ENCODE measurements at regions not wholly inside any gene's neighbourhood (a gene's known extent, or its start where the extent isn't known, plus 50 kb on each side); places are given as distances from the start of the nearest gene placed in this dataset.

- H2AFZ ChIP-seq (ENCODE audit: low read depth): no peak overlapping the region
- H3K79me2 ChIP-seq (ENCODE audit: insufficient read depth, low read depth): no peaks in the 10 kb centered on the region
- H3K4me3 ChIP-seq (IDR thresholded peaks at IDR 0.05; ENCODE audit: insufficient read depth, low read depth, low read length): no peak overlapping the region
- H3K9ac ChIP-seq: no peak overlapping the region
- H3K27me3 ChIP-seq (ENCODE audit: insufficient read depth, low read depth): no peaks in the 10 kb centered on the region
- no peak for TF ChIP-seq CTCF (conservative IDR thresholded peaks at IDR 0.05; ENCODE audit: low read depth, low read length)
- no peaks in the 10 kb centered on the region for H3K36me3 ChIP-seq (ENCODE audit: insufficient read depth)
- no peak overlapping the region for H3K4me2 ChIP-seq
- no peaks in the 10 kb centered on the region for H4K20me1 ChIP-seq (ENCODE audit: insufficient read depth)
- H3K4me1 ChIP-seq (ENCODE audit: low read depth, poor library complexity, severe bottlenecking): no peaks in the 10 kb centered on the region
- no peak overlapping the region for H3K27ac ChIP-seq
Observed at GRCh38 chr7:54360075-54360840, 181.9 kb upstream of the VSTM2A start.

- Histone ChIP-seq H2AFZ (ENCODE audit: low read depth) (no peak overlapping the region), H4K20me1 (ENCODE audit: insufficient read depth) (no peaks in the 10 kb centered on the region)
Observed at GRCh38 chr7:54390565-54390964, 151.6 kb upstream of the VSTM2A start.

DNA sequence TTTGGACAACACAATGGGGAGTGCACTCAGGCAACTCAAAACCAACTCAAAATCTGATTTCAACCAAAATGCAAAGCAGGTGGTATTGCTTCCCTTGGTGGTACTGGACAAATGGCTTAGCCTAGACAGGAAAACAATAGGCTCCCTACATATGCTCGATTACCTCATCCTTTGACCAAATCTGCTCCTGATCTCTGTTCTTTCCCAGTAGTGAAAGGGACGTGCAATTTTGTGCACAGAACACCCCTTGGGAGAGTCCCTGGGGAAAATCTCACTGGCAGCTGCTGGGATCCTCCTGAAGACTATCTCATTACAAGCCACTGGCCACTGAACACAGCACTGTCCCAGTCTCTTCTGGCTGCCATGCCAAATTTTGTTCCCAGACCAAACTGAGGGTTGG, 149.2 kb upstream of the VSTM2A start:
- TF ChIP-seq CTCF (conservative IDR thresholded peaks at IDR 0.05; ENCODE audit: low read depth, low read length): no peak
- no peaks in the 10 kb centered on the region for H3K27me3 ChIP-seq (ENCODE audit: insufficient read depth, low read depth)
- H3K36me3 ChIP-seq (ENCODE audit: insufficient read depth): no peaks in the 10 kb centered on the region
- H3K79me2 ChIP-seq (ENCODE audit: insufficient read depth, low read depth): no peaks in the 10 kb centered on the region
- H3K4me2 ChIP-seq: no peak overlapping the region
- no peaks in the 10 kb centered on the region for H4K20me1 ChIP-seq (ENCODE audit: insufficient read depth)
- H3K27ac ChIP-seq: no peak overlapping the region
- H2AFZ ChIP-seq (ENCODE audit: low read depth): no peak overlapping the region
- no peak overlapping the region for H3K4me3 ChIP-seq (IDR thresholded peaks at IDR 0.05; ENCODE audit: insufficient read depth, low read depth, low read length)
- H3K9ac ChIP-seq: no peak overlapping the region
- H3K4me1 ChIP-seq (ENCODE audit: low read depth, poor library complexity, severe bottlenecking): no peaks in the 10 kb centered on the region

More at GRCh38 chr7:54390565-54390964, 151.6 kb upstream of the VSTM2A start:
- Histone ChIP-seq H3K79me2 (ENCODE audit: insufficient read depth, low read depth) (no peaks in the 10 kb centered on the region), H3K9ac (no peak overlapping the region), H3K36me3 (ENCODE audit: insufficient read depth) (no peaks in the 10 kb centered on the region), H3K27me3 (ENCODE audit: insufficient read depth, low read depth) (no peaks in the 10 kb centered on the region), H3K4me3 (IDR thresholded peaks at IDR 0.05; ENCODE audit: insufficient read depth, low read depth, low read length) (no peak overlapping the region), H3K4me1 (ENCODE audit: low read depth, poor library complexity, severe bottlenecking) (no peaks in the 10 kb centered on the region), H3K4me2 (no peak overlapping the region), H3K27ac (no peak overlapping the region)
- TF ChIP-seq CTCF (conservative IDR thresholded peaks at IDR 0.05; ENCODE audit: low read depth, low read length): no peak

DNA sequence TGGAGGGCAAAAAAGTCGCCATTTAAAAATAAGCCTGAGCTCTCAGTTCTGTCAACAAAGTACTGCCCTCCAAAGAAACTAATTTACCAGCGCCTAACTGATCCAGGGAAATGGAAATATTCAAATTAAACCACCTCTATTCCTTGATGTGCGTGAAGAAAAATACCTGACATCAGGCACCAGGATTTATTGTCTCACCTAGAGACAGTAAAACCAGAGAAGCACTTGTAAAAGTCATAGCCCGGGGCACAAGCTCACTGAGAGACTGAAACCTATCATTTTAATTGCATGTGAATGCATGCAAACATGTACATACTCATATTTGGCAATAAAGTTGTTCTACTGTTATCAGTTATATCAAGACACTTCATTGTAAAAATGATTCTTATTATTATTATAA, 147.3 kb upstream of the VSTM2A start:
- H3K4me1 ChIP-seq (ENCODE audit: low read depth, poor library complexity, severe bottlenecking): no peaks in the 10 kb centered on the region
- H3K27ac ChIP-seq: no peak overlapping the region
- no peak overlapping the region for H3K4me3 ChIP-seq (IDR thresholded peaks at IDR 0.05; ENCODE audit: insufficient read depth, low read depth, low read length)
- H3K79me2 ChIP-seq (ENCODE audit: insufficient read depth, low read depth): no peaks in the 10 kb centered on the region
- no peaks in the 10 kb centered on the region for H4K20me1 ChIP-seq (ENCODE audit: insufficient read depth)
- TF ChIP-seq CTCF (conservative IDR thresholded peaks at IDR 0.05; ENCODE audit: low read depth, low read length): no peak
- H3K27me3 ChIP-seq (ENCODE audit: insufficient read depth, low read depth): no peaks in the 10 kb centered on the region
- no peak overlapping the region for H3K4me2 ChIP-seq
- H3K9ac ChIP-seq: no peak overlapping the region
- H2AFZ ChIP-seq (ENCODE audit: low read depth): no peak overlapping the region
- H3K36me3 ChIP-seq (ENCODE audit: insufficient read depth): no peaks in the 10 kb centered on the region

Measured in KMS-11 (cell line).